Right lobe of liver (tissue), 4 donors: ENCODE measurements at regions not wholly inside any gene's neighbourhood (a gene's known extent, or its start where the extent isn't known, plus 50 kb on each side); places are given as distances from the start of the nearest gene placed in this dataset.

Source experiments
- POLR2A ChIP-seq: fragments of 450-650 bp; IDR thresholded peaks from one replicate; pipeline ENCODE4 v1.6.1; 2017; ENCODE audit warnings: antibody characterized with exemption, mild to moderate bottlenecking
- TF ChIP-seq, protein P1 (sequence below), 4 donors: fragments of 200-600 bp in 3 of 4; fragments of 450-650 bp in 1 of 4; IDR thresholded peaks; one replicate each; pipeline versions ENCODE4 v1.5.1 to v1.8.0; 2016 to 2022; ENCODE audit warnings: antibody characterized with exemption in 4 of 4, mild to moderate bottlenecking in 2 of 4
- donor health status: DM: no; HTN: no; CAD: no.
- donor health status: DM: no; HTN: no; CAD: no.
- donor health status: DM: no; HTN: yes; CAD: no.

GRCh38 chr6:98325366-98325765, 509.0 kb upstream of the POU3F2 start:
- TF ChIP-seq, protein P1, sequence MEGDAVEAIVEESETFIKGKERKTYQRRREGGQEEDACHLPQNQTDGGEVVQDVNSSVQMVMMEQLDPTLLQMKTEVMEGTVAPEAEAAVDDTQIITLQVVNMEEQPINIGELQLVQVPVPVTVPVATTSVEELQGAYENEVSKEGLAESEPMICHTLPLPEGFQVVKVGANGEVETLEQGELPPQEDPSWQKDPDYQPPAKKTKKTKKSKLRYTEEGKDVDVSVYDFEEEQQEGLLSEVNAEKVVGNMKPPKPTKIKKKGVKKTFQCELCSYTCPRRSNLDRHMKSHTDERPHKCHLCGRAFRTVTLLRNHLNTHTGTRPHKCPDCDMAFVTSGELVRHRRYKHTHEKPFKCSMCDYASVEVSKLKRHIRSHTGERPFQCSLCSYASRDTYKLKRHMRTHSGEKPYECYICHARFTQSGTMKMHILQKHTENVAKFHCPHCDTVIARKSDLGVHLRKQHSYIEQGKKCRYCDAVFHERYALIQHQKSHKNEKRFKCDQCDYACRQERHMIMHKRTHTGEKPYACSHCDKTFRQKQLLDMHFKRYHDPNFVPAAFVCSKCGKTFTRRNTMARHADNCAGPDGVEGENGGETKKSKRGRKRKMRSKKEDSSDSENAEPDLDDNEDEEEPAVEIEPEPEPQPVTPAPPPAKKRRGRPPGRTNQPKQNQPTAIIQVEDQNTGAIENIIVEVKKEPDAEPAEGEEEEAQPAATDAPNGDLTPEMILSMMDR (IDR thresholded peaks at IDR 0.05): no peak
- no peak for TF ChIP-seq POLR2A
